Ovary (tissue), 3 donors: ENCODE measurements at regions not wholly inside any gene's neighbourhood (a gene's known extent, or its start where the extent isn't known, plus 50 kb on each side); places are given as distances from the start of the nearest gene placed in this dataset.

ENCODE experiments used
- CTCF ChIP-seq, 3 donors: fragments of 450-650 bp in 2 of 3; fragments of 200-600 bp in 1 of 3; IDR thresholded peaks; one replicate each; pipeline versions ENCODE4 v1.5.1 to v1.8.0; 2016 to 2022; ENCODE audit warnings: antibody characterized with exemption in 3 of 3, mild to moderate bottlenecking in 1 of 3
- POLR2A ChIP-seq: fragments of 450-650 bp; IDR thresholded peaks from one replicate; pipeline ENCODE4 v1.6.1; 2017; ENCODE audit warnings: antibody characterized with exemption, mild to moderate bottlenecking, moderate library complexity
- donor health status: DM: no; HTN: no; CAD: no.

DNA sequence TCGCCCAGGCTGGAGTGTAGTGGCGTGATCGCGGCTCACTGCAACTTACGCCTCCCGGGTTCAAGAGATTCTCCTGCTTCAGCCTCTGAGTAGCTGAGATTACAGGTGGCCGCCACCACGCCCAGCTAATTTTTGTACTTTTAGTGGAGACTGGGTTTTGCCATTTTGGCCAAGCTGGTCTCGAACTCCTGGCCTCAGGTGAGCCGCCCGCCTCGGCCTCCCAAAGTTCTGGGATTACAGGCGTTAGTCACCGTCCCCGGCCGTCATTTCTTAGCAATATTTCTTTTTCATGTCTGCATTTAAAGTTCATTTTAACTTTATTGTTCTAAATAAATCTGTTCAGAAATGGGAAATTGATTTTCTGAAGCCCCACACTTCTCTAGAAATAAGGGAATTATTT, 597.3 kb upstream of the DDX18 start:
- TF ChIP-seq CTCF (IDR thresholded peaks at IDR 0.05): no peak
- no peak for TF ChIP-seq POLR2A
